ENCODE measurements at regions not wholly inside any gene's neighbourhood (a gene's known extent, or its start where the extent isn't known, plus 50 kb on each side); places are given as distances from the start of the nearest gene placed in this dataset.

GRCh38 chr4:71151054-71151453, 157.6 kb downstream of the DCK start:
- TF ChIP-seq CTCF (IDR thresholded peaks at IDR 0.05; ENCODE audit: poor library complexity, severe bottlenecking) (no peak), TAF1 (IDR thresholded peaks at IDR 0.05; ENCODE audit: low read depth) (no peak), EP300 (conservative IDR thresholded peaks at IDR 0.05; ENCODE audit: poor library complexity, severe bottlenecking) (no peak)

Data from neural cell (in vitro differentiated cells).